Transverse colon (tissue), 4 donors: ENCODE measurements at regions not wholly inside any gene's neighbourhood (a gene's known extent, or its start where the extent isn't known, plus 50 kb on each side); places are given as distances from the start of the nearest gene placed in this dataset.
"Not testable (repeated sequence)": the region's sequence is repeated elsewhere in the genome, so short reads cannot be mapped to it uniquely, and the experiment has no call there.

ENCODE experiments used
- DNase-seq: peaks from one replicate; pipeline ENCODE4 v3.0.0-alpha.2; 2019
- H3K27ac ChIP-seq, 4 donors: fragments of 200-600 bp; sonication (generic); 2 replicates each; pipeline ENCODE4 v1.5.1; 2016 to 2018; ENCODE audit warnings: inconsistent platforms in 4 of 4
- H3K27me3 ChIP-seq: fragments of 200-600 bp; sonication (generic); 2 replicates; pipeline ENCODE4 v1.5.1; 2017; ENCODE audit warnings: inconsistent platforms
- H3K36me3 ChIP-seq, 4 donors: fragments of 200-600 bp; sonication (generic); 2 replicates each; pipeline ENCODE4 v1.5.1; 2017 to 2019; ENCODE audit warnings: inconsistent platforms in 4 of 4
- H3K4me1 ChIP-seq, 4 donors: fragments of 200-600 bp; sonication (generic); 2 replicates each; pipeline ENCODE4 v1.5.1; 2017 to 2020; ENCODE audit warnings: inconsistent platforms in 4 of 4
- H3K4me3 ChIP-seq, 4 donors: fragments of 200-600 bp; sonication (generic); 1 replicate in 1 of 4; 2 replicates in 3 of 4; pipeline versions ENCODE4 v1.5.1 to v1.6.1; 2017 to 2019; ENCODE audit warnings: inconsistent platforms in 4 of 4
- H3K9me3 ChIP-seq, 2 donors: fragments of 200-600 bp; sonication (generic); 2 replicates each; pipeline ENCODE4 v1.5.1; 2017 to 2019; ENCODE audit warnings: inconsistent platforms in 2 of 2
- EP300 ChIP-seq: sonication (generic); formaldehyde crosslinking; IDR thresholded peaks from one replicate; pipeline ENCODE4 v1.6.1; 2017; ENCODE audit warnings: antibody characterized with exemption, low read depth
- POLR2A ChIP-seq: fragments of 450-650 bp; IDR thresholded peaks from one replicate; pipeline ENCODE4 v1.6.1; 2016; ENCODE audit warnings: antibody characterized with exemption, mild to moderate bottlenecking, moderate library complexity
- POLR2AphosphoS5 ChIP-seq, 3 donors: sonication (generic); formaldehyde crosslinking; IDR thresholded peaks; one replicate each; pipeline ENCODE4 v1.6.1; 2016; ENCODE audit warnings: antibody characterized with exemption in 3 of 3
- WGBS, 2 donors: methylation state at CpG; one replicate each; pipeline ENCODE4 v1.1.5; 2018; ENCODE audit warnings: low coverage in 1 of 2; 5-methylcytosine and 5-hydroxymethylcytosine counted together
- in situ Hi-C, 4 donors: fragments of 200-750 bp; cut with MboI; loops; one replicate each; pipeline versions ENCODE4 v1.15.0 to v1.15.1; 2017; ENCODE audit warnings: low sequenced_read_pairs in 3 of 4, low pct_ligation_motif_present in 1 of 4, low pct_unique_long_range_greater_than_20kb in 1 of 4
- intact Hi-C: fragments of 100-400 bp; cut with DNase I; formaldehyde crosslinking; loops from one replicate; pipeline ENCODE4 v1.15.1; 2023; ENCODE audit warnings: low total_unique reads
- TF ChIP-seq, protein P1 (sequence below), 5 experiments: fragments of 200-600 bp in 3 of 5; fragments of 450-650 bp in 2 of 5; sonication (generic) in 3 of 5; IDR thresholded peaks; 1 replicate in 2 of 5; 2 replicates in 3 of 5; pipeline ENCODE4 v1.5.1; 2016 to 2017; ENCODE audit warnings: antibody characterized with exemption in 5 of 5, inconsistent platforms in 3 of 5, mild to moderate bottlenecking in 2 of 5, moderate library complexity in 1 of 5

DNA sequence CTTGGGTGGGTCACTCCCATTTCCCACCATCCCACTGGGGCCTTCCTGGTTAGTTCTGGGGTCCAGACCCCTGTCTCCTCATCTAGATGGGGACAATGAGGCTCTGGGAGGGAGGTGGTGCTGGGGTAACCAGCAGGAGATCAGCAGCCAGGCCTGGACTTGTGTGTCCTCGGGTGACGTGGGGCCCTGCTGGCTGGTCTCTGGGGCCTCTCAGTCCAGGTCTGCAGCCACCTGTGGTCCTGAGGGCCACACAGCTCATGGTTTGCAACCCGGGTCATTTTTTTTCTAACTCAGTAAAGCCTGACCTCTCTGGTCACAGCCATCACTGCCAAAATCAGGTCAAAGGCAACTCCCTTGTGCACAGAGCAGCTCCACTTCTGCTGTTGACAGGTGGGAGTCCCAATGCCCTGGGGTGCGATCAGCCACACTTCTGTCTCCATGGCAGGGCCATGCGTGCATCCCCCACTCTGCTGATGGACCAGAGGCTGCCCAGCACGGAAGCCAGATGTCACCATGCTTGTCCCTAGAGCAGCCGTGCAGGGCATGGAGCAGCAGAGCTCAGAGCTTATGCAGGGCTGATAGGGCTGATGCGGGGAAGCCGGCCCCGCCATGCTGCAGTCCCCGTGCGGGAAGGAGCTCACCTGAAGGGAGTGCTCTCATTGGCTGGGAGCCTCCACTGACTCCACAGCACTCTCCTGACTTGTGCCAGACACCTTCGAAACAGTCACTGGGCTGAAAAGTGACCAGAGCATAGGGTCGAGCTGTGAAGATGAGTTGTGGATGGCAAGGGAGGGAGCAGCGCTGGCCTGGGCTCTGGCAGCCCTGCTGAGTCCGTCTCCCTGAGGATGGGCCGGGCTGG lies 250.9 kb downstream of the ADGRD1 start:
- WGBS, 2 donors, result 76% methylated on average over 17 of the region's 17 CpGs; no CpG with 5 or more reads in 1 of the 2 donors
- Histone ChIP-seq H3K27ac (no peak overlapping the region), H3K4me3 (no peak overlapping the region), H3K36me3 (no peaks in the 10 kb centered on the region), H3K27me3 (peaks cover 4% of the 10 kb centered on the region), H3K4me1 (no peaks in the 10 kb centered on the region), H3K9me3 (no peaks in the 10 kb centered on the region)
- in situ Hi-C loops (no loop called here), intact Hi-C loops (no loop called here)
- TF ChIP-seq, protein P1, sequence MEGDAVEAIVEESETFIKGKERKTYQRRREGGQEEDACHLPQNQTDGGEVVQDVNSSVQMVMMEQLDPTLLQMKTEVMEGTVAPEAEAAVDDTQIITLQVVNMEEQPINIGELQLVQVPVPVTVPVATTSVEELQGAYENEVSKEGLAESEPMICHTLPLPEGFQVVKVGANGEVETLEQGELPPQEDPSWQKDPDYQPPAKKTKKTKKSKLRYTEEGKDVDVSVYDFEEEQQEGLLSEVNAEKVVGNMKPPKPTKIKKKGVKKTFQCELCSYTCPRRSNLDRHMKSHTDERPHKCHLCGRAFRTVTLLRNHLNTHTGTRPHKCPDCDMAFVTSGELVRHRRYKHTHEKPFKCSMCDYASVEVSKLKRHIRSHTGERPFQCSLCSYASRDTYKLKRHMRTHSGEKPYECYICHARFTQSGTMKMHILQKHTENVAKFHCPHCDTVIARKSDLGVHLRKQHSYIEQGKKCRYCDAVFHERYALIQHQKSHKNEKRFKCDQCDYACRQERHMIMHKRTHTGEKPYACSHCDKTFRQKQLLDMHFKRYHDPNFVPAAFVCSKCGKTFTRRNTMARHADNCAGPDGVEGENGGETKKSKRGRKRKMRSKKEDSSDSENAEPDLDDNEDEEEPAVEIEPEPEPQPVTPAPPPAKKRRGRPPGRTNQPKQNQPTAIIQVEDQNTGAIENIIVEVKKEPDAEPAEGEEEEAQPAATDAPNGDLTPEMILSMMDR (IDR thresholded peaks at IDR 0.05), result no peak
- TF ChIP-seq EP300, result no peak
- no peak for DNase-seq

GRCh38 chr12:131205275-131205933 lies 251.7 kb downstream of the ADGRD1 start:
- H3K27ac ChIP-seq, H3K27me3 ChIP-seq, DNase-seq, H3K4me3 ChIP-seq, intact Hi-C loops, H3K4me1 ChIP-seq, H3K9me3 ChIP-seq, in situ Hi-C loops, H3K36me3 ChIP-seq: not testable (repeated sequence)
- WGBS, 2 donors, result 62 to 64% methylated on average over 3 to 18 of the region's 23 CpGs

DNA sequence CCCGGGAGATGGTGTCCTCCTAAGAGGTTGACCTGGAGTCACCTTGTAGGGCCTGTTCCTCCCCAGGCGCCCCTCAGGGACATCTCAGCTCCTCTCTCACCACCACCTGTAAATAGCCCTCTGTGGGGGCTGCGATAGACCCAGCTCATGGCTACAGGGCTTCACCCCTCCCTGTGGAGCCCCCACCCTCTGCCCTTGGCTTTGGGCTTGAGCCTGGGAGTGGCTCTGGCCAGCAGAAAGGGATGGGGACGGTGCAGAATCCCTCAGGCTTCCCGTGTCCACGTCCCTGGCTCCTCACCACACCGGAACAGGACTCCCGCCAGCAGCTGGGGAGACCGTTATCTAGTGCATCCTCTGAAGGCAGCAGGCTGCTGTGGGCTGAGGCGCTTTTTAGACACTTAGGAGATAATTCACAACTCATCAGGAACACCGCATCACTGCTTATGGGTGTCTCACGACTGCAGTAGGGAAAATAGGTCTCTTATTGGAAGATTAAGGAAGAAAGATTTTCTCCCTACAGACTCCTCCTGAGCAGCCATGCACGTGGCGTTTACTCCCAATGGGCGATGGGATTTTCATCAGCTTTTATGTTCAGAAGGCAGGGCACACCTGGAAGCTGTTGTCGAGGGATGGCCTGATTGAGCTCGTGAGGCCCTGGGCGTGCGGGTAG lies 253.1 kb downstream of the ADGRD1 start:
- 80% methylated on average over 5 to 14 of the region's 19 CpGs for WGBS, 2 donors

GRCh38 chr12:131207300-131207660 lies 253.6 kb downstream of the ADGRD1 start:
- H3K36me3 ChIP-seq, DNase-seq, H3K27me3 ChIP-seq, H3K4me1 ChIP-seq, H3K27ac ChIP-seq, H3K4me3 ChIP-seq, H3K9me3 ChIP-seq, intact Hi-C loops, in situ Hi-C loops: not testable (repeated sequence)
- 86% methylated on average over 12 of the region's 12 CpGs; no CpG with 5 or more reads in 1 of the 2 donors for WGBS, 2 donors

More for the DNA sequence above, 253.1 kb downstream of the ADGRD1 start:
- DNase-seq, H3K4me1 ChIP-seq, in situ Hi-C loops, H3K9me3 ChIP-seq, H3K4me3 ChIP-seq, H3K27me3 ChIP-seq, H3K27ac ChIP-seq, H3K36me3 ChIP-seq, intact Hi-C loops: not testable (repeated sequence)

DNA sequence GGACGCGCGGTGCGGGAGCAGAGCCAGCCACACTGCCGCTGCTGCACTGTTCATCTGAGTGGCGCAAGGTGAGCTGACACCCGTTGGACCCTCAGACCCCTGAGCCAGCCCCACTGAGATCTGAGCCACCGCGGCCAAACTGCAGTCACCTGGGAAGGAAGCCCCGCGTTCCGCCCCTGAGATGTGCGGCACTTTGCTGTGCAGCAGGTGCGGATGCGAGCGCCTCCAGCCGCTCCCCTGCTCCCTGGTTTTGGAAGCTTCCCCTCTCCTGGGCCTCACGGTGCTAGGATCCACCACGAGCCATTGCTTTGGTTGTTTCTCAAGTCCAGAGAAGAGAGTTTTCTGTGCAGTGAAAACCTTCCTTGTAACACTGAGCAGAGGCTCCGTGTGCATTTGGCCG lies 254.1 kb downstream of the ADGRD1 start:
- in situ Hi-C loops, result not testable (repeated sequence)
- WGBS, 2 donors, result 85% methylated on average over 12 of the region's 21 CpGs; no CpG with 5 or more reads in 1 of the 2 donors

DNA sequence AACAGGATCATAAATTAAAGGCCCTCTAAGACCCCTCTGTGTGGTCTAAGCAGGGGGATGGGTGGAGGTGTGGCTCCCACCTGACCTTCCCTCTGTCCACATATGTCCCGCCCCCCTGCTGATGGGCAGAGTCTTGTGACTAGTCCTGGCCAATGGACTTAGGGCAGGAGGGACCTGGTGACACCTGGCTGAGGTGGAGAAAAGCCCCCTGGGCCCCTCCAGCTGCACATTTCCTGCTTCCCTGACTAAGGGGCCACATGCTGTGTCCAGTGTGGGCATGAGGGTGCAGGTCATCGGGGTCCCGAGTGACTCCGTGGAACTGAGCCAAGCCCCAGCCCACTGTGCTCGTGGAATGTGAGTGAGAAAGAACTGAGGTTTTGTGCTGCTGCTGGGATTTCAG lies 254.7 kb downstream of the ADGRD1 start:
- in situ Hi-C loops, result no loop called here
- intact Hi-C loops, result no loop called here
- no peak overlapping the region for H3K27ac ChIP-seq
- H3K27me3 ChIP-seq, result peaks cover 4% of the 10 kb centered on the region
- TF ChIP-seq, protein P1 (IDR thresholded peaks at IDR 0.05), result no peak
- TF ChIP-seq EP300 (no peak), POLR2AphosphoS5 (IDR thresholded peaks at IDR 0.05) (no peak), POLR2A (no peak)
- no peaks in the 10 kb centered on the region for H3K36me3 ChIP-seq
- no peak for DNase-seq
- no peak overlapping the region for H3K4me3 ChIP-seq
- WGBS, 2 donors, result 77% methylated on average over 5 of the region's 5 CpGs; no CpG with 5 or more reads in 1 of the 2 donors
- no peaks in the 10 kb centered on the region for H3K9me3 ChIP-seq
- no peaks in the 10 kb centered on the region for H3K4me1 ChIP-seq

More for the DNA sequence above, 254.1 kb downstream of the ADGRD1 start:
- intact Hi-C loops, H3K4me3 ChIP-seq, H3K36me3 ChIP-seq, H3K27me3 ChIP-seq, H3K27ac ChIP-seq, H3K4me1 ChIP-seq, H3K9me3 ChIP-seq, DNase-seq: not testable (repeated sequence)
